ENCODE measurements at regions not wholly inside any gene's neighbourhood (a gene's known extent, or its start where the extent isn't known, plus 50 kb on each side); places are given as distances from the start of the nearest gene placed in this dataset.

GRCh38 chr5:99023330-99023729, 94.5 kb upstream of the CHD1 start:
- TF ChIP-seq, protein P1, sequence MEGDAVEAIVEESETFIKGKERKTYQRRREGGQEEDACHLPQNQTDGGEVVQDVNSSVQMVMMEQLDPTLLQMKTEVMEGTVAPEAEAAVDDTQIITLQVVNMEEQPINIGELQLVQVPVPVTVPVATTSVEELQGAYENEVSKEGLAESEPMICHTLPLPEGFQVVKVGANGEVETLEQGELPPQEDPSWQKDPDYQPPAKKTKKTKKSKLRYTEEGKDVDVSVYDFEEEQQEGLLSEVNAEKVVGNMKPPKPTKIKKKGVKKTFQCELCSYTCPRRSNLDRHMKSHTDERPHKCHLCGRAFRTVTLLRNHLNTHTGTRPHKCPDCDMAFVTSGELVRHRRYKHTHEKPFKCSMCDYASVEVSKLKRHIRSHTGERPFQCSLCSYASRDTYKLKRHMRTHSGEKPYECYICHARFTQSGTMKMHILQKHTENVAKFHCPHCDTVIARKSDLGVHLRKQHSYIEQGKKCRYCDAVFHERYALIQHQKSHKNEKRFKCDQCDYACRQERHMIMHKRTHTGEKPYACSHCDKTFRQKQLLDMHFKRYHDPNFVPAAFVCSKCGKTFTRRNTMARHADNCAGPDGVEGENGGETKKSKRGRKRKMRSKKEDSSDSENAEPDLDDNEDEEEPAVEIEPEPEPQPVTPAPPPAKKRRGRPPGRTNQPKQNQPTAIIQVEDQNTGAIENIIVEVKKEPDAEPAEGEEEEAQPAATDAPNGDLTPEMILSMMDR (IDR thresholded peaks at IDR 0.05; ENCODE audit: borderline replicate concordance, extremely low read depth, low read length, poor library complexity, severe bottlenecking): no peak
- TF ChIP-seq EZH2 (IDR thresholded peaks at IDR 0.05; ENCODE audit: borderline replicate concordance, low read depth, low read length, severe bottlenecking): no peak
